GM19240 (cell line): ENCODE measurements at regions not wholly inside any gene's neighbourhood (a gene's known extent, or its start where the extent isn't known, plus 50 kb on each side); places are given as distances from the start of the nearest gene placed in this dataset.

Experiments
- DNase-seq: peaks from one replicate; pipeline ENCODE4 v3.0.0; 2011; ENCODE audit warnings: low spot score; ENCODE audit not compliant: insufficient read length

DNA sequence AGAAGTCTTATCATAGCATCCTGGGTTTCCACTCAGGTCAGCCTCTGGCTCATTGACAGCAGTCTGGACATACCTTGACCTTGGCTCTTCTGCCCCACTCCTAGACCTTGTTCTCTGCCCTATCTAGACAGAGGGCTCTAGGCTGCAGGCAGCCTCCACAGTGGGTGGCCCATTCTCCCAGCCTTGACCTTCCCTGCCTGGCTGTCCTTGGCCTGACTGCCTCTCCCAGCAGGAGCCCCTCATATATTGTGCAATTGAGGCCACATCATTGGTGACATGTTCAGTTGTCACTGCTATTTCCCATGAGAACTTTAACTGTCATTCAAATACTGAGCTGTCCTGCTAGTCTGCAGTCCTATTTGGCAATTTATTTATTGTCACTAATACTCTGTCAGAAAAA lies 503.4 kb downstream of the PLXNA4 start:
- DNase-seq, result no peak

- no peak for DNase-seq
Measured at GRCh38 chr7:132072165-132072564, 504.1 kb downstream of the PLXNA4 start.

GRCh38 chr7:132069306-132069705 lies 507.0 kb downstream of the PLXNA4 start:
- DNase-seq, result no peak

GRCh38 chr7:132066761-132067171 lies 509.5 kb downstream of the PLXNA4 start:
- no peak for DNase-seq

DNA sequence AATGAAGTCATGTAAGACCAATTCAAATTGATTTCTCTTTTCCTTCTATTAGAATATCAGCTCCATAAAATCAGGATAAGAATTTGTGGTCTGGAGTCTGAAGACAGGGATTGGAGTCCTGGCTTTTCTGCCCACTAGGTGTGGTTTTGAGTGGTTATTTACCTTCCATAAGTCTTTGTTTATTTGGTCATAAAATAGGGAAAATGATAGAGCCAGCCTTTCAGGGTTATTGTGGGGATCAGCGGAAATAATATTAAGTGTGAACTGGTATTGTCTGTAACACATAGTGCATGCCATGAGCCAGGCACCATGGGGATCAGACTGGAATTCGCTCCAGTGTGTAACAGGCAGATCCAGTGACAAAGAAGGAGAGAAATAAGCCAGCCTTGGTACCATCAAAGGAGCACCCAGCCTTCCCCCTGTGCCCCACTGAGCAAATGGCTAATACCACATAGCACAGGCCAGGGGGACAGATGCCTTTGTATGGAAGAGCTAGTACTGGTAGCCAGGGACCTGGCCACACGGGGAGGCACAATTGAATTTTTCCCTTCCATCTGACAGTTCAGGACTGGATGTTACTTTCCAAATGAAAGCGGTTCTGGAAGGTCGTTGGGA lies 509.7 kb upstream of the PODXL start:
- no peak for DNase-seq

DNA sequence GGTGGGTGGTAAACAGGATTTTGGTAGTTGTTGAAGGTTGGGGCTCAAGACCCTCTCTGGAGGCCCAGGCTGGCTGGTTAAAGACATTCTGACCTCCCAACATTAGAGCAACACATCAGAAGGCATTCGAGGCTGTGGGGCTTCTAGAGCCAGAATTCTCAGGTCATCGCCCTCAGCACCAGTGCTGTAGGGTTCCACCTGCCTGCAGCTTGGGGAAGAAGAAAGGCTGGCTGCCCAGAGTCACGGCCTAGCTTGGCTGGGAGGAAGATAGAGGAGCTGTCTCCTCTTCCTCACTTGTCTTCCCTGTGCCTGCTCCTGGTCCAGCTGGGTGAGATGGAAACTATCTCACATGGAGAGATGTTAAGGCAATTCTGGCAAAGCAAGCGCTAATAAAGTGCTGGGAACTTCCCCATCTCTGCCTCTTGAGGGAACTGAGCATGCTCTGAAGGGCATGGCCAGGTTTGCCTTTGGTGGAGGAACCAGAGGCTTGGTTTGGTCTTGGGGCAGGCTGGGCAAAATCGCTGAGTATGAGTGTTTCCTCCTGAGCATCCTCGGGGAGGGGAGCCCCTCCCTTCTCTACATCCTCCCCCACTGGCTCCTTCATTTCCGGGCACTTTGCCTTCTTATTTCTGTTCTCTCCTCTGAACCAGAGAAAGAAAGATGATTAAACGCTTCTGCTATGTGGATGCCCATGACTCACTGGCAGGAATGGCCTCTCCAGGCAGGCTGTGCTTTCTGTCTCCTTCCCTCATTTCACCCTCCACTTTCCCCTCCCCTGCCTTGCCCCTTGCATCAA lies 509.0 kb upstream of the PODXL start:
- DNase-seq, result no peak

- no peak for DNase-seq
Measured at GRCh38 chr7:132063800-132064199, 507.4 kb upstream of the PODXL start.

DNA sequence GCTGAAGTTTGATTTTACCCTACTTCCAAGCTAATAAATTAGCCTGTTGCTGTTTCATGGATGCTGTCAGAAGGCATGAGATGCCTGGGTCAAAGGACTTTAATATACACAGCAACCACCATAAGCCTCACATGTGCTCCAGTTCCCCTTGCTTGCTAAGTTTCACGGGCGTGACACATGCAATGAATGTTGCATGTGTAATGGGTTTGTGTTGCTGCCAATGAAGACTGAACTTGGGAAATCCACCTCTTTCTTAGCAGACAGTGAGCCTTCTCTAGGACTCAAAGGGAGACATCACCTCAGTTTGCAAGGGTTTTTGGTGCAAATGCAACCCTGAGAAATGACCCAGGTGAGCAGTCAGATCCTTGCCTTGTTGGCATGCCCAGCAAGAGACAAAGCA lies 505.5 kb upstream of the PODXL start:
- DNase-seq, result no peak

DNA sequence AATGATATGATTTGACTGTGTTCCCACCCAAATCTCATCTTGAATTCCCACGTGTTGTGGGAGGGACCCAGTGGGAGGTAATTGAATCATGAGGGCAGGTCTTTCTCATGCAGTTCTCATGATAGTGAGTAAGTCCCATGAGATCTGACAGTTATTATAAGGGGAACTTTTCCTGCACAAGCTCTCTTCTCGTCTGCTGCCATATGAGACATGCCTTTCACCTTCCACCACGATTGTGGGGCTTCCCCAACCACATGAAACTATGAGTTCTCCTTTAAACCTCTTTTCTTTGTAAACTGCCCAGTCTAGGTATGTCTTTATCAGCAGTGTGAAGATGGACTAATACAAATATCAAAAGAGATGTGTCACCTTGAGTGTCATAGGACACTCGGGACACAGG lies 502.7 kb upstream of the PODXL start:
- no peak for DNase-seq

GRCh38 chr7:132055336-132056120 lies 499.1 kb upstream of the PODXL start:
- DNase-seq, result no peak

DNA sequence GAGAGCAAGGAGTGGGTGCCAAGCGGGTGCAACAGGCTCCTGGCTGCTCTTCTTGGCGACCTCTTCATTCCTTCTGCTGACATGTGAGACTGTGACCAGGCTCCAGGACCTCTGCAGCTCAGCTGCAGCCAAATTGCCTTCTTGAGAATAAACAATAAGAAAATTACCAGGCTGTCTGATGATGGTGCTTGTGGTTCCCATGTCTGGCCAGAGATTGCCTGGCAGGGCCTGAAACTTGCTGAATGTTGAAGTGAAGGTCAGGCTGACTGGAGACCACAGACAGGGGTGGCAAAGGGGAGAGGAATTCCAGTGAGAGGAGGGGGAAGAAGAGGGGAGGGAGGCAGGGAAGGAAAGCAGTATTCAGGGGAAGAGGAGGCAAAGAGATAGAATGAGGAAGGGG lies 497.4 kb upstream of the PODXL start:
- DNase-seq, result no peak

- no peak for DNase-seq
Measured at GRCh38 chr7:132051311-132051710, 494.9 kb upstream of the PODXL start.

DNA sequence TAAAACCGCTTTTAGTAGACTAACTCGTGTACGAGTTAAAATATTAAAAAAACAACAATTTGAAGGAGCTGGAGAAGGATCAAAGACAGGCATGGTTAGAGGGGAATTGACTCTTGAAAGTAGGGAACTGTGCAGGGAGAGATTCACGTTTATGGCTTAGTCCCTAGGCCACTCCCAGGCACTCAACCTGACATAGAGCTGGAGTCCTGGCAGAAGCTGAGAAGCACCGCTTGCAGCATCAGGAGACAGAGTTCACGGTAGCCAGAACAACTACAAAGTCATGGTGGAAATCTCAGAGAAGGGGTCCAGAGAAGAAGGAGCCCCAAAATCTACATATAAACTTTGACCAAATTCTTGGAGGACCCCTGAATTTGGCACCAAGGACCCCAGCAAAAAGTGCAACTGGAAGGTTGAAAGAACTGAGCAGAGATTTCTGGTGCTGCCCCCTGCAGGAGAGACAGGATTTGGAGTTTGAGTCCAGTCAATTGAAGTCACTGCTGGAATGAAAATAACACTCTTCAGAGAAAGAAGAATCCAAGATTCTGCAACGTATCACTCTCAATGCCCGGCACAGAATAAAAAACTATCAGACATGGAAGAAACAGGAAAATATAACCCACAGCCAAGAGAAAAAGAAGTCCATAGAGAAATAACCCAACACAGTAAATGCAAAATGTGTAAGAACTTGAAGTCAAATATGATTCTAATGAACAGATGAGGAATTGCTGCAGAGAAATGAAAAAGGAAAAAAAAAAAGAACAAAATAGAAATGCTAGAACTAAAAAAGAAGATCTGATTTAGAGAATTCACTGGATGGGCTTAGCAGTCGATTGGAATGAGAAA lies 493.3 kb upstream of the PODXL start:
- no peak for DNase-seq

DNA sequence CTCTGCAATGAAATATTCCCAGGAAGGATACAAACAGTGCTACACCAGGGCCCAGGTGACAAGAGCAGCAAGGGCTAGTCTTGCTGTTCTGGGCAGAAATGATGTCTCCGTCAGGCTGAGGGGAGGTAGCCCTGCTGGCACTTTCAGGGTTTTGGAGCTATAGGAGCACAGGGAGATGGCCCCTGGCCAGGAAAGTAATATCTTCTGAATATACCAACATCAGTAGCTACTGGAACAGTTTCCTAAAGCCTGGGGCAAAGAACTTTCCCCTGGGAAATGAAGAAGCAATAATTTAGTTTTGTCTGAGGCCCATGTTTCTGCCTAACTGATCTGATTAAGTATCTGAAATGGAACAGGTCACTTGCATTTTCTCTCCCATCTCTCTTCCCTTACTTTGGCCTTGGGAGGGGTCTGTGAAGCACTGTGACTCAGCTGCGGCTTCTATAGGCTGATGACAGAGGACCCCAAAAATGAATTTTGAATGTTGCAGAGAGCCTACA lies 489.1 kb upstream of the PODXL start:
- no peak for DNase-seq

GRCh38 chr7:132045002-132045401 lies 488.6 kb upstream of the PODXL start:
- DNase-seq, result no peak

GRCh38 chr7:132044247-132044646 lies 487.8 kb upstream of the PODXL start:
- DNase-seq, result no peak

DNA sequence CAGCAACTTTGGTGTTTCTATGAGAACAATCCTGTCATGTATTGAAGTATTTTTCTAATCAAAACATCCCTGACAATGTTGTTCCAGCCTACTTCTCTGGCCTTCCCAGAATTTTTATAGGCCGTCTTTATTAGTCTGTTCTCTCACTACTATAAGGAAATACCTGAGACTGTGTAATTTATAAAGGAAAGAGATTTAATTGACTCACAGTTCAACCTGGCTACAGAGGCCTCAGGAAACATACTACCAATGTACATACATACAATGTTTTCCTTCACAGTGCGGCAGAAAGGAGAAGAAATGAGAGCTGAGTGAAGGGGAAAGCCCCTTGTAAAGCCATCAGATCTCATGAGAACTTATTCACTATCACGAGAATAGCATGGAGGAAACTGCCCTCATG lies 484.7 kb upstream of the PODXL start:
- no peak for DNase-seq

DNA sequence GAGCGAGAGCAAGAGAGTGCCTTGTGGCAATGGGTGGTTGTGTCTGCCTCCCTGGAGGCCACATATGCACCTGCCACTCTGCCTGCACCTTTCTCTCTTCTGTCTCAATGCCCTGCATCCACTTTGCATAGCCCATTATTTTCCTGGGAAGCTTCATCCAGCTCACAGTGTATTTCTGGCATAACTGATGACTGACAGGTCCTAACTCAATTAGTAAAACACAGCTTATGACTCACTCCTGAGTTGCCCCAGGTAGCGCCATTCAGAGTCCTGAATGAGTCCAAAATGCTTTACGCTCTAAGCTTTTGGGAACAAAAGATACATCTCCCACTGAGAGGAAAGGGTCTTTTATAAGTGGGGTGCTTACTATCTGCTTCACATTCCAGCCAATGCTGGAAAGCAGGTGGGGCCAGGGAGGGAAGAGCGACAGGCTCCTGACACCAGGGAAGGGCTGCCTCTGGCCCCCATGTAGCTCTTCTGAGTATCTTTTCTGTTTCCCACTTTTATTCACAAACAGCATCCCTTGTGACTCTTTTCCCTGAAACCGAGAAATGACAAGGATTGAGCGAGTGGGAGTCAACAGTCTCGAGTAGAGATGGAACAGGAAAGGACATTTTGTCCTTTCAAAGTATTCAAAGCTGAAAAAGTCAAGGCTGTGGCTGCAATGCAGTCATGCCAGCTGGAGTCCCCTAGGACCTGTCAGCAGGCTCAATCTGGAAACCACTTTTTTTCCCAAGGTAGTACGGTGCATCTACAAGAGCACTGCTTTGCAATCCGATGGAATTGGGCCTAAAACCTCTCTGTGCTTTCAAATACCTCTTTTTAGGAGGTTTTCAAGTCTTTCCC lies 479.3 kb upstream of the PODXL start:
- DNase-seq, result no peak

- DNase-seq, result no peak
Measured at GRCh38 chr7:132034748-132035416, 478.5 kb upstream of the PODXL start.

- DNase-seq, result no peak
Measured at GRCh38 chr7:132030883-132031282, 474.5 kb upstream of the PODXL start.
